Transverse colon (tissue), 4 donors: ENCODE measurements at regions not wholly inside any gene's neighbourhood (a gene's known extent, or its start where the extent isn't known, plus 50 kb on each side); places are given as distances from the start of the nearest gene placed in this dataset.

Experiments used
- CTCF ChIP-seq, 5 experiments: fragments of 200-600 bp in 3 of 5; fragments of 450-650 bp in 2 of 5; sonication (generic) in 3 of 5; IDR thresholded peaks; 1 replicate in 2 of 5; 2 replicates in 3 of 5; pipeline ENCODE4 v1.5.1; 2016 to 2017; ENCODE audit warnings: antibody characterized with exemption in 5 of 5, inconsistent platforms in 3 of 5, mild to moderate bottlenecking in 2 of 5, moderate library complexity in 1 of 5
- EP300 ChIP-seq: sonication (generic); formaldehyde crosslinking; IDR thresholded peaks from one replicate; pipeline ENCODE4 v1.6.1; 2017; ENCODE audit warnings: antibody characterized with exemption, low read depth
- POLR2A ChIP-seq: fragments of 450-650 bp; IDR thresholded peaks from one replicate; pipeline ENCODE4 v1.6.1; 2016; ENCODE audit warnings: antibody characterized with exemption, mild to moderate bottlenecking, moderate library complexity
- POLR2AphosphoS5 ChIP-seq, 3 donors: sonication (generic); formaldehyde crosslinking; IDR thresholded peaks; one replicate each; pipeline ENCODE4 v1.6.1; 2016; ENCODE audit warnings: antibody characterized with exemption in 3 of 3

GRCh38 chr7:106715730-106716129 is 54.8 kb upstream of the CCDC71L start:
- TF ChIP-seq CTCF (IDR thresholded peaks at IDR 0.05), result no peak
- no peak for TF ChIP-seq POLR2AphosphoS5 (IDR thresholded peaks at IDR 0.05)
- no peak for TF ChIP-seq POLR2A
- no peak for TF ChIP-seq EP300
